Left ventricle myocardium inferior (tissue), 1 donor: ENCODE measurements at regions not wholly inside any gene's neighbourhood (a gene's known extent, or its start where the extent isn't known, plus 50 kb on each side); places are given as distances from the start of the nearest gene placed in this dataset.

Experiments used
- DNase-seq: peaks from one replicate; pipeline ENCODE4 v3.0.0-alpha.2; 2020
- H3K27ac ChIP-seq: fragments of 200-600 bp; replicated peaks from 2 replicates; pipeline ENCODE4 v1.8.0; 2021
- H3K27me3 ChIP-seq: fragments of 200-600 bp; 2 replicates; pipeline ENCODE4 v1.8.0; 2021; ENCODE audit warnings: low read depth
- H3K36me3 ChIP-seq: fragments of 200-600 bp; 2 replicates; pipeline ENCODE4 v1.8.0; 2021
- H3K4me1 ChIP-seq: fragments of 200-600 bp; 2 replicates; pipeline ENCODE4 v1.8.0; 2021
- H3K4me3 ChIP-seq: fragments of 200-600 bp; 2 replicates; pipeline ENCODE4 v1.8.0; 2021; ENCODE audit warnings: mild to moderate bottlenecking, moderate library complexity
- H3K9me3 ChIP-seq: fragments of 200-600 bp; replicated peaks from 2 replicates; pipeline ENCODE4 v1.8.0; 2021
- intact Hi-C: fragments of 100-400 bp; cut with micrococcal nuclease; formaldehyde crosslinking; loops from one replicate; pipeline ENCODE4 v1.11.0; 2022
- TF ChIP-seq, protein P1 (sequence below): fragments of 200-600 bp; IDR thresholded peaks from 2 replicates; pipeline ENCODE4 v1.8.0; 2021; ENCODE audit warnings: antibody characterized with exemption, mild to moderate bottlenecking, borderline replicate concordance
- donor health status: DM: no; HTN: yes; CAD: no; lungs with severe emphysema.

DNA sequence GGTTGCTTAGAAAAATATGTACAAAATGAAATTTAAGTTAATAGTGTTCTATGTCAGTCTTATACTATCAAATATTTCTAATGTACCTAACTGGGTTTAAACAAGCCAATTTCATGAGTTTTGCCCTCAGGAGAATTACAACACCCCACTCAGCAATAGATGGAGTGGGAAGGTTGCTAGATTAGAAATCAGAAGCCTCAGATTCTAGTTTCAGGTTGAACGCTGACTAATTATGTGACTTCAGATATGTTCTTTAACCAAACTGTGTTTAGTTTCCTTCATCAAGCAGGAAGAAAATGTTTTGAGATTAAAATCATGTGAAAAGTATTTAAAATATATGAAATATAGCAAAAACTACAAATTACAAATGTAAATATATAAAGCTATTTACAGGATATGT, 133.8 kb upstream of the KCNH7 start:
- Histone ChIP-seq H3K36me3 (no peaks in the 10 kb centered on the region), H3K4me3 (no peak overlapping the region), H3K27ac (no peak overlapping the region), H3K27me3 (no peaks in the 10 kb centered on the region), H3K4me1 (no peaks in the 10 kb centered on the region), H3K9me3 (no peaks in the 10 kb centered on the region)
- intact Hi-C loops, result no loop called here
- TF ChIP-seq, protein P1, sequence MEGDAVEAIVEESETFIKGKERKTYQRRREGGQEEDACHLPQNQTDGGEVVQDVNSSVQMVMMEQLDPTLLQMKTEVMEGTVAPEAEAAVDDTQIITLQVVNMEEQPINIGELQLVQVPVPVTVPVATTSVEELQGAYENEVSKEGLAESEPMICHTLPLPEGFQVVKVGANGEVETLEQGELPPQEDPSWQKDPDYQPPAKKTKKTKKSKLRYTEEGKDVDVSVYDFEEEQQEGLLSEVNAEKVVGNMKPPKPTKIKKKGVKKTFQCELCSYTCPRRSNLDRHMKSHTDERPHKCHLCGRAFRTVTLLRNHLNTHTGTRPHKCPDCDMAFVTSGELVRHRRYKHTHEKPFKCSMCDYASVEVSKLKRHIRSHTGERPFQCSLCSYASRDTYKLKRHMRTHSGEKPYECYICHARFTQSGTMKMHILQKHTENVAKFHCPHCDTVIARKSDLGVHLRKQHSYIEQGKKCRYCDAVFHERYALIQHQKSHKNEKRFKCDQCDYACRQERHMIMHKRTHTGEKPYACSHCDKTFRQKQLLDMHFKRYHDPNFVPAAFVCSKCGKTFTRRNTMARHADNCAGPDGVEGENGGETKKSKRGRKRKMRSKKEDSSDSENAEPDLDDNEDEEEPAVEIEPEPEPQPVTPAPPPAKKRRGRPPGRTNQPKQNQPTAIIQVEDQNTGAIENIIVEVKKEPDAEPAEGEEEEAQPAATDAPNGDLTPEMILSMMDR, result no peak
- DNase-seq, result no peak

DNA sequence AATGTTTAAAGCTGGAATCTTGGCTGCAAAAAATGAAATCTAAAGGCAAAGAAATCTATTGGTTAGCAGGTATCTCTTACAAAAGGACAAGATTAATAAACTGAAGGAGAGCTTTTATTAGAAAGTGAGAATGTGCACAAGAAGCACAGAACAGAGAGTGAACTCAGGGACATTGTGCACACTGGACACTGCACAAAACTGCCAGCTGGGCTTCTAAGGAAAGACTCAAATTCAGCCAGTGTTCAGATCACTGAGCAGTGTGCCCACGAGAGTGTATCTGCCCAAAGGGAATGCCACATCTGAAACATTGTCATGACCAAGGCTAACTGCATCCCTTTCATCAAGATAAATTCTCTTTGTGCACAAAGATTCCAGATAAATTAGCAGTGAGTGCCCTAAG, 129.7 kb upstream of the KCNH7 start:
- TF ChIP-seq, protein P1, result no peak
- Histone ChIP-seq H3K27me3 (no peaks in the 10 kb centered on the region), H3K4me1 (no peaks in the 10 kb centered on the region), H3K4me3 (no peak overlapping the region), H3K9me3 (no peaks in the 10 kb centered on the region), H3K27ac (no peak overlapping the region), H3K36me3 (no peaks in the 10 kb centered on the region)
- intact Hi-C loops, result no loop called here
- no peak for DNase-seq

DNA sequence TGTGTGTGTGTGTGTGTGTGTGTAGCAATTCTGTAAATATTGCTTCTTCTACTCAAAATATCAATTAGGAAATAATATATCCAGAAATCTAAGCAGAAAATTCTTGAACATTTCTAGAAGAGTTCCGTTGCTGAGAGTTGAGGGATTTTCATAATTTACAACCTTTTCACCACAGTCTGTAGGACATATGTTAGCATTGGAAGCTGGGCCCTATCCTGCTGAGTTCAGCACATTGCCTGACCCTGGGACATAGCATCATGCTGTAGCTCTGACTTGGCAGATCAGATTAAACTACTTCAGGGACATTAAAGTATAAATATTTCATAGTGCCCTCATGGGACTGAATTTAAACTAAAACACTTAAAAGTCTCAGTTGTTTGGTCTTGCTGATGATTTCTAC, 129.2 kb upstream of the KCNH7 start:
- intact Hi-C loops, result no loop called here
- Histone ChIP-seq H3K36me3 (no peaks in the 10 kb centered on the region), H3K4me1 (no peaks in the 10 kb centered on the region), H3K4me3 (no peak overlapping the region), H3K9me3 (no peaks in the 10 kb centered on the region), H3K27ac (no peak overlapping the region), H3K27me3 (no peaks in the 10 kb centered on the region)
- TF ChIP-seq, protein P1, result no peak
- DNase-seq, result no peak

DNA sequence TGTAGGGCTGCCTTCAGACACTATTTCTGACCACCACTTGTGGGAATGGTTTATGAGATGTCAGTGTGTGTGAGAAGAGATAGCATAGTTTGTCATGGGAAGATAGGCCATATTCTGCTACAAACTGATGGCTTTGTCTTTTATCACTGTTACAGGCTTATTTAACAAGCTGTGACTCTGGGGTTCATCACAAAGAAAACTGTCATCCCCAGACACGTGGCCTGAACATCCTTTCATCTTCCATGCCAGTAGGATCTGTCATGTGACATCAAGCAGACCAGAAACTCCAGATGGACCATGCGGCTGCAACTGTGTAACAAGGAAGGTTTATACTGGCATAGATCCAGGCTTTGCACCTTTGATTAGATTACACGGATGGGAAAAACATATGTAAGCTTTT, 128.6 kb upstream of the KCNH7 start:
- Histone ChIP-seq H3K27me3 (no peaks in the 10 kb centered on the region), H3K4me3 (no peak overlapping the region), H3K27ac (no peak overlapping the region), H3K9me3 (no peaks in the 10 kb centered on the region), H3K36me3 (no peaks in the 10 kb centered on the region), H3K4me1 (no peaks in the 10 kb centered on the region)
- DNase-seq, result no peak
- intact Hi-C loops, result no loop called here
- TF ChIP-seq, protein P1, result no peak

DNA sequence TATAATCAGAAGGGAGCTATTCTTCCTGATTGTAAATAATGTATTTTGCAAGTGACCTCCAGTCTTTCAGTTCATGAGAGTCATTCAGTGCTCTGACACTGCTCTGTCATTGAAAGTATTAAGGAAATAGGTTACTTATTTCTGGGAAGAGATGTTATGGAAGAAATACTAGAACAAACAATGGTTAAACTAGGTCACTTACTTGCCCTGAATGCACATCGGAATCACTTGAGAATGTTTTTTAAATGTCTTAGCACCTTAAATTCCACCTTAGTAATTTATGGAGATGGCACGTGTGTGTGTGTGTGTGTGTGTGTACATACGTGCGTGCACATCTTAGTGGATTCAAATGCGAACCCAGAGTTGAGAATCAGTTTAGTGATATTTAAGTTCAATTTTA, 126.6 kb upstream of the KCNH7 start:
- Histone ChIP-seq H3K36me3 (no peaks in the 10 kb centered on the region), H3K4me3 (no peak overlapping the region), H3K9me3 (peaks cover 15% of the 10 kb centered on the region), H3K27ac (no peak overlapping the region), H3K4me1 (no peaks in the 10 kb centered on the region), H3K27me3 (no peaks in the 10 kb centered on the region)
- TF ChIP-seq, protein P1, result no peak
- no peak for DNase-seq
- intact Hi-C loops, result no loop called here

DNA sequence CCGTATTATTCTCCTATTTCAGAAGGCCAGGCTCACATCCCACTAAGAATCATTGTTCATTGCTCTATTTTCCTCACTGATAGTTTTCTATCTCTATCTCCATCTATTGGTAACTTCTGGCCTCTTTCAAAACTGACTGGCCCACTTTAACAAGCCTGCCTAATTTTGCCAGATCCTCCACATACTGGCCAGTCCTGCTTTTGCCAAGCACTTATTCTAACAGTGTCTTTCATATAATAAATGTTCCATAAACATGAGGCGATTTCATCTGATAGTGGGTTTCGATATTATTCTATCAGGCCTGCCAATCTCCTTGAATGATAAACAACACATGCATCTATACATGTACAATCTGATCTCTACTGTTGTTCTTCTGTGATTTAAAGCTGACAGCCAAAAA, 125.9 kb upstream of the KCNH7 start:
- TF ChIP-seq, protein P1, result no peak
- Histone ChIP-seq H3K4me3 (no peak overlapping the region), H3K27ac (no peak overlapping the region), H3K27me3 (no peaks in the 10 kb centered on the region), H3K36me3 (no peaks in the 10 kb centered on the region), H3K9me3 (peaks cover 22% of the 10 kb centered on the region), H3K4me1 (no peaks in the 10 kb centered on the region)
- DNase-seq, result no peak
- intact Hi-C loops, result no loop called here
